HG02981 (cell line): ENCODE measurements at regions not wholly inside any gene's neighbourhood (a gene's known extent, or its start where the extent isn't known, plus 50 kb on each side); places are given as distances from the start of the nearest gene placed in this dataset.

Source experiments
- ATAC-seq: cut with Tn5 transposase; IDR thresholded peaks from one replicate; pipeline ENCODE4 v1.9.1; 2021; ENCODE audit warnings: mild to moderate bottlenecking, moderate library complexity; ENCODE audit not compliant: unreplicated experiment

GRCh38 chr5:124796495-124796894 lies 50.1 kb upstream of the ZNF608 start:
- no peak for ATAC-seq

GRCh38 chr5:124797665-124798087 lies 51.2 kb upstream of the ZNF608 start:
- ATAC-seq, result no peak

- ATAC-seq, result no peak
Measured at GRCh38 chr5:124798890-124799289, 52.5 kb upstream of the ZNF608 start.

- no peak for ATAC-seq
Measured at GRCh38 chr5:124801551-124801950, 55.1 kb upstream of the ZNF608 start.

- no peak for ATAC-seq
Measured at GRCh38 chr5:124803617-124804323, 57.3 kb upstream of the ZNF608 start.

- no peak for ATAC-seq
Measured at GRCh38 chr5:124806026-124806372, 59.6 kb upstream of the ZNF608 start.

- ATAC-seq, result no peak
Measured at GRCh38 chr5:124806373-124807077, 60.1 kb upstream of the ZNF608 start.

GRCh38 chr5:124808842-124809268 lies 62.4 kb upstream of the ZNF608 start:
- no peak for ATAC-seq

- ATAC-seq, result no peak
Measured at GRCh38 chr5:124810396-124811006, 64.1 kb upstream of the ZNF608 start.

GRCh38 chr5:124812771-124813358 lies 66.4 kb upstream of the ZNF608 start:
- no peak for ATAC-seq

GRCh38 chr5:124816381-124816780 lies 69.9 kb upstream of the ZNF608 start:
- no peak for ATAC-seq

- ATAC-seq, result no peak
Measured at GRCh38 chr5:124819201-124819600, 72.8 kb upstream of the ZNF608 start.

- no peak for ATAC-seq
Measured at GRCh38 chr5:124822647-124823046, 76.2 kb upstream of the ZNF608 start.

- ATAC-seq, result no peak
Measured at GRCh38 chr5:124823380-124823779, 76.9 kb upstream of the ZNF608 start.

- no peak for ATAC-seq
Measured at GRCh38 chr5:124824637-124825158, 78.3 kb upstream of the ZNF608 start.

- ATAC-seq, result peak; percentile 89
Measured at GRCh38 chr5:124825250-124825982, 79.0 kb upstream of the ZNF608 start.

GRCh38 chr5:124825983-124826337 lies 79.5 kb upstream of the ZNF608 start:
- ATAC-seq, result no peak

- no peak for ATAC-seq
Measured at GRCh38 chr5:124828731-124829234, 82.3 kb upstream of the ZNF608 start.

GRCh38 chr5:124831687-124832240 lies 85.3 kb upstream of the ZNF608 start:
- no peak for ATAC-seq

- no peak for ATAC-seq
Measured at GRCh38 chr5:124832510-124832909, 86.1 kb upstream of the ZNF608 start.
